ENCODE measurements at regions not wholly inside any gene's neighbourhood (a gene's known extent, or its start where the extent isn't known, plus 50 kb on each side); places are given as distances from the start of the nearest gene placed in this dataset.
A peak's percentile ranks its signal among the peaks of the same experiment; 100 is the strongest.

DNA sequence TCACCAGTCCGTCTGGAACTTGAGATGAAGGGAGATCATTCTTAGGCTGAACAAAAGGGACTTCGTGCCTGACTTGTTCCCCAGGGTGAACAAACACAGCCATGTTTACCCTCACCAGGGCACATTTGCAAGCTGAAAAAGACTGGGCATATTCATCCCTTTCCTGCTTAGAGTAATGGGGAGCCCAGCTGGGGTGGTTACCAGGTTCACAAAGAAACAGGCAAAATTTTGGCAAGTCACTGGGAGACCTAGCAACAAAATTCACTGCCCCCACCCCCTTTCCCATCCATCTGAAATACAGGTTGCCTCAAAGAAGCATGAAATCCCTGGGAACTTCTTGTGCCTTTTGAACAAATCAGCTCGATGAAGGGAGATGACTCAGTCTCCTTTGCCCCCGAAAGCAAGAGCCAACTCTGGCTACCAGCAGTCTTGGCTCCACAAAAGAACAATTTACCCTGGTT is 775.0 kb downstream of the SQOR start:
- no peak overlapping the region for H3K4me3 ChIP-seq
- peak in 3 of 8 experiments; percentile 69 to 88 (median 71) for ATAC-seq (replicated peaks in 6 of 8)
- H3K27ac ChIP-seq, result peak overlapping the region in 1 of 2 donors; percentile 15
- in situ Hi-C loops (cut with MboI; ENCODE audit: low pct_unique_long_range_greater_than_20kb in 2 of 9, low sequenced_read_pairs in 9 of 9, unreplicated experiment in 9 of 9), result no loop called here
- peaks cover 9 to 10% of the 10 kb centered on the region in 2 donors for H3K4me1 ChIP-seq (replicated peaks in 1 of 2)
- 25 to 100% (median 52%) methylated on average over 1 to 4 of the region's 4 CpGs for WGBS, 10 experiments

DNA sequence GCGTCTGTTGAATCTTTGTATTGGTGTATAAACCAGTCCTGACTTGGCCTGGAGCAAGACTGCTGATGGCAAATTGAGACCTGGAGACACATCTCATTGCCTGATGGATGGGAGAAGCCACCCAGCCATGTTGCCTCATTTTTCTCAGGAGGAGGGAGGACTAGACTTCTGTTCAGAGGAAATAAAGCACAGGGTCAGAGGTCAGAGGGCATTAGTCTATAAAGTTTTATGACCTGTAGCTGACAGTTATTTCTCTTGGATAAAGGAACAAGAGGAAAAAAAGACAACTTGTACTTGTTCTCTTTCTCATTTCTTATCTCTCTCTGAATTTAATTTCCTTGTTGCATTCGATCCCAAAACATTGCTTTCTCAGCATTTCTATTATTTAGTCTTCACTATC is 775.9 kb downstream of the SQOR start:
- Histone ChIP-seq H3K27ac (no peak overlapping the region), H3K4me3 (no peak overlapping the region), H3K4me1 (replicated peaks in 1 of 2) (peaks cover 9 to 10% of the 10 kb centered on the region in 2 donors)
- peak in 1 of 8 experiments; percentile 29 for ATAC-seq (replicated peaks in 6 of 8)
- 0 to 91% (median 43%) methylated on average over 1 to 2 of the region's 2 CpGs for WGBS, 10 experiments
- in situ Hi-C loops (cut with MboI; ENCODE audit: low pct_unique_long_range_greater_than_20kb in 2 of 9, low sequenced_read_pairs in 9 of 9, unreplicated experiment in 9 of 9), result no loop called here

DNA sequence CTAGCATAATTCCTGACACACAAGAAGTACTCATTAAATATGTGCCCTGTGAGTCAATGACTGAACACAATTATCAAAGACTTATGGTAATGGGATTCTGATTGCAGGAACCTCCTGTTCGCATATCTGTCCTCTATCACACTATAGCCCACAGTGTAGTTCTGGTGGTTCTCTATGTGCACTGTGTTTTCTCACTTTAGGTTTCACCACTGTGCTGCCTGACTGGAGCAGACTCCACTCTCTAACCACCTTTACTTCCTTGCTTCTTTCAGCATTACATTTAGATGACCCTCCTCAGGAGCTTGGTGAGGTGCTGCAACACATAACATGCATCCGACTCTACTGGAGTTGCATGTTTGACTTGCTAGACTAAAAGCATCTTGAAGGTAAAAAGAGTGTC is 777.1 kb downstream of the SQOR start:
- 50 to 100% (median 96%) methylated on average over 1 to 2 of the region's 2 CpGs; no CpG with 5 or more reads in 2 of the 10 experiments for WGBS, 10 experiments
- in situ Hi-C loops (cut with MboI; ENCODE audit: low pct_unique_long_range_greater_than_20kb in 2 of 9, low sequenced_read_pairs in 9 of 9, unreplicated experiment in 9 of 9), result no loop called here
- Histone ChIP-seq H3K4me3 (no peak overlapping the region), H3K27ac (no peak overlapping the region), H3K4me1 (replicated peaks in 1 of 2) (peaks cover 9 to 10% of the 10 kb centered on the region in 2 donors)
- ATAC-seq (replicated peaks in 6 of 8), result no peak

DNA sequence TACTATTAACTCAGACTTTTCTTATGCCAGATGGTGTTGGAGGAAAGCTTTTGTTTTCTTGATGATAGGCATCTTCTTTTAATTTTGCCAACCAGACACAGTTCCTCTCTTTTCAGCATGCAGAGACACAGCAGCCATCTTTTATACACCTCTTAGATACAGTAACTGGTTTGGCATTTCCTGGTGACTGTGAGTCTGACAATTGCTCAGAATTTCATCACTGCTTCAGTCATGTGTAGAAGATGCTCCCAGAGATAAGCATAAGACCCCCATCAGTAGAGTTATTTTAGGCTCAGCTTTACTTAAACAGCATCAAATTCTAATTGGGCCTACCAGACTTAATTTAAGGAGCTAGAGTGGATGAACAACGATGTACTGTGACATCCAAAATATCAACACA is 779.0 kb downstream of the SQOR start:
- Histone ChIP-seq H3K4me3 (no peak overlapping the region), H3K27ac (no peak overlapping the region), H3K4me1 (replicated peaks in 1 of 2) (peaks cover 9 to 10% of the 10 kb centered on the region in 2 donors)
- peak in 1 of 8 experiments; percentile 57 for ATAC-seq (replicated peaks in 6 of 8)
- 0 to 100% (median 71%) methylated on average over 1 of the region's 1 CpG; no CpG with 5 or more reads in 5 of the 10 experiments for WGBS, 10 experiments
- in situ Hi-C loops (cut with MboI; ENCODE audit: low pct_unique_long_range_greater_than_20kb in 2 of 9, low sequenced_read_pairs in 9 of 9, unreplicated experiment in 9 of 9), result no loop called here

DNA sequence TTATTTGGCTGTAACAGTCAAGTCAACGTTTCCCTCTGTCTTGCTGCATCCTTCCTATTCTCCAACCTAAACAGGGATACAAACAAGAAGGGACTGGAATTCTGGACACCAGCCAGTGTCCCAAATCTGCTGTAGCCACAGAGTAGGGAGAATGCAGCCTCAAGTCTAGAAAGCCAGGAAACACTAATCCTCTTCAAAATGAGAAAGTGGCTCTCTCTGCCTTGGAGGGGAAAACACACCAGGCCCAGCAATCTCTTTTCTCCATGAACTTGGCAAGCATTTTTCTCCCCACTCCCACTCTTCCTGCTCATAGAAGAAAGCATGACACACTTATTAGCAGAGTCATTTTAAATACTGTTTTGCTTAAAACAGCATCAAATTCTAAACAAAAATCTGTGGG is 781.7 kb downstream of the SQOR start:
- no peak overlapping the region for H3K4me3 ChIP-seq
- no peaks in the 10 kb centered on the region for H3K4me1 ChIP-seq (replicated peaks in 1 of 2)
- in situ Hi-C loops (cut with MboI; ENCODE audit: low pct_unique_long_range_greater_than_20kb in 2 of 9, low sequenced_read_pairs in 9 of 9, unreplicated experiment in 9 of 9), result no loop called here
- ATAC-seq (replicated peaks in 6 of 8), result no peak
- H3K27ac ChIP-seq, result no peak overlapping the region
- WGBS, 10 experiments, result 0 to 86% (median 14%) methylated on average over 1 of the region's 1 CpG; no CpG with 5 or more reads in 5 of the 10 experiments

DNA sequence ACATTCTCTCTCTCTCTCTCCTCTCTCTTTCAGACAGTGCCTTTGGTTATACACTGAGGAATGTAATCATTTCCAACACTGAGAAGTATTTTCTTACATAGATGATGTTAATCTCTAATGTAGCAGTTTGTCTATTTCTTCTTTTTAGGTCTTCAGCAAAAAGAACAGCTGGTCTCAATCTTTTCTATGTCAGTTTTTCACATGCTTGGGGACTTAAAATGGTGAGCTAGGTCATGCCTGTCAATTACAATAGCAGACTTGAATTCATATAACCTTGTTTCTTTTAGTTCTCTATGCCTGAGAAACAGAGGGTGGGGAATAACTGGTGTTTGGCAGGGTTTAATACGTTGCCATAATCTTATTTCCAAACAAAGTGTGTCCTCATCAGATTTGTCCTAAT is 786.2 kb downstream of the SQOR start:
- Histone ChIP-seq H3K4me1 (replicated peaks in 1 of 2) (no peaks in the 10 kb centered on the region), H3K27ac (no peak overlapping the region), H3K4me3 (no peak overlapping the region)
- in situ Hi-C loops (cut with MboI; ENCODE audit: low pct_unique_long_range_greater_than_20kb in 2 of 9, low sequenced_read_pairs in 9 of 9, unreplicated experiment in 9 of 9), result no loop called here
- WGBS, 10 experiments, result 0 to 100% (median 64%) methylated on average over 1 of the region's 1 CpG; no CpG with 5 or more reads in 1 of the 10 experiments
- ATAC-seq (replicated peaks in 6 of 8), result no peak

DNA sequence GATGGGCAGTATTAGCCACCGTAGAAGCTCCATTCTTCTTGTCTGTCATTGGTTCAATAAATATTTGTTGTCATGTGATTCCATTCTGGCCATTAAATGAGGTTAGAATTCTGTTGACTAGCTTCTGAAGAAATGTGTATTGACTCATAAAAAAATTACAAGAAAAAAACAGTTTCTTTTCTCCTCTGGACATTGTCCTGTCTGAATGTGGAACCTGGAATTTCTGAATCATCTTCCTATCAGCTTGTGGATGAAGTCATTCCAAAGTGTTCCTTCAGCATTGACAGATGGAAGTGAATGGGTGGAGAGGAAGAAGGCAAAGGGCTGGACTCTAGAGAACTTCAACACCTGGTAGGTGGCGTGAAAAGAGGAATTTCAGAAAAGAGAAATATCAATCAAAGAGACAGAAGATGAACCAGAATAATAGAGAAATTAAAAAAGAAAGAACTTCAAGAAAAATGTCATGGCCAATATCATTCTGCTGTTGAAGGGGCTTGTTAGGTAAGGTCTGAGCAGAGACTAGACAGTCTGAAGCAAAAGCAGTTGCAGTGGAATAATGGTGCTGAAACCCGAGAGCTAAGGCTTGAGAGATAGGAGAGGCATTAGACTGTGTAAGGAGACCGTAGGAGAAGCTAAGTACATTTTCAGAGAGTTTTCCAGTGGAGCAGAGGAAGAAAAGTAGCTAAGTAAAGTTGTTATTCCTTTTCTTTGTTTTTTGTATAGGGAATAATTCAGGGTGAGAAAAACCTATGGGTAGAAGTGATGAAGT is 806.6 kb downstream of the SQOR start:
- ATAC-seq (replicated peaks in 6 of 8), result peak in 2 of 8 experiments; percentile 33 to 39
- WGBS, 10 experiments, result 19 to 100% (median 72%) methylated on average over 1 to 4 of the region's 4 CpGs; no CpG with 5 or more reads in 1 of the 10 experiments

DNA sequence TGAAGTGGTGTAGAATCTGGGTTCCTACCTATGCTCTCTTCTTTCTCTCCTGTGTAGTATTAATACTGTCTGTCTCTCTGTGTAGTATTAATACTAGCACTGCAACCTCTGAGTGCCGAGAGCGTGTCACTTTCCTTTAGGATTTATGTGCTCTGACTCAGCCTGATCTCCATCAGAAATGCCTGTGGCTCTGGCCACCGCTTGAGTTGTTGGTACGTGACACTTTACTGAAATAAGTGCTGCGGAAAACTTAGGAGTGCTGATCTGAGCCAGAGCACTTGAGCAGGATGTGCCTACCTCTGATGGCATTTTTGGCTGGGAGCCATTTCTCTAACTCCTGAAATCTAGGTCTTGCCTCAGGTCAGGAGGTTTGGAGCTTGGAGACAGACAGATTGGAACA is 807.4 kb downstream of the SQOR start:
- WGBS, 10 experiments, result 80 to 100% (median 88%) methylated on average over 1 to 3 of the region's 5 CpGs; no CpG with 5 or more reads in 5 of the 10 experiments
- H3K4me1 ChIP-seq (replicated peaks in 1 of 2), result no peaks in the 10 kb centered on the region
- H3K4me3 ChIP-seq, result no peak overlapping the region
- ATAC-seq (replicated peaks in 6 of 8), result peak in 5 of 8 experiments; percentile 50 to 72 (median 71)
- no peak overlapping the region for H3K27ac ChIP-seq
- in situ Hi-C loops (cut with MboI; ENCODE audit: low pct_unique_long_range_greater_than_20kb in 2 of 9, low sequenced_read_pairs in 9 of 9, unreplicated experiment in 9 of 9), result no loop called here

More for the DNA sequence above, 806.6 kb downstream of the SQOR start:
- Histone ChIP-seq H3K4me1 (replicated peaks in 1 of 2) (no peaks in the 10 kb centered on the region), H3K27ac (no peak overlapping the region), H3K4me3 (no peak overlapping the region)
- in situ Hi-C loops (cut with MboI; ENCODE audit: low pct_unique_long_range_greater_than_20kb in 2 of 9, low sequenced_read_pairs in 9 of 9, unreplicated experiment in 9 of 9), result no loop called here

DNA sequence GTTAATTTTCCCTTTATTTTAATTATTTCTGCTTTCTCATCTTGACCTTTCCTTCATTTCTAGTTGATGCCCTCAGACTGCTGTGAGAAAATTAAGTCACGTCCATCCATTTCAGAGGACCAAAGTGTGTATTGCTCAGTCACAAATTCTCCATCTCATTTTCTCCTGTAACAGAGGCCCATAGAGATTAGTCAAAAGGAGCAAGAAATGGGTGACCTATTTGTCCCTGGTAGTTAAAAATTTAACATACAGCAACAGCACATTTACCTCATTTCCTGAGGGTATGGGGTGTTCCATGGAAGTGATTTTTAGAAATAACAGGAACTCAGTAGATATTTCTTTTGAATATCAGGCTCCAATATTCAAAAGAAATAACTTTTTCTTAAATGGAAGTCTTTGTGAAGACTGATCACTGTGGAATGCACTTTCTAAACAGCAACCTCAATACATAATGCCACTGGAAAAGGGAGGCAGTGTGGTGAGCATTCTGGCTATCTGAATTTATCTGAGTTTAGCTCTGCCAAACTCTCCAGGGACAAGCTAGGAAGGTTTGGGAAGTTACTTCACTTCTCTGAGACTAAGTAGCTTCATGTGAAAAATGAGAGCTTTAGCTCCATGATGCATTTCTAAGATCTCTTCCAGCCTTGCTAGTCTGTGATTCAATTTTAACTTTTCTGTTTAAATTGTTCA is 808.2 kb downstream of the SQOR start:
- H3K4me1 ChIP-seq (replicated peaks in 1 of 2), result no peaks in the 10 kb centered on the region
- no peak overlapping the region for H3K27ac ChIP-seq
- ATAC-seq (replicated peaks in 6 of 8), result no peak
- H3K4me3 ChIP-seq, result no peak overlapping the region
- in situ Hi-C loops (cut with MboI; ENCODE audit: low pct_unique_long_range_greater_than_20kb in 2 of 9, low sequenced_read_pairs in 9 of 9, unreplicated experiment in 9 of 9), result no loop called here
- 18 to 100% (median 78%) methylated on average over 1 of the region's 1 CpG; no CpG with 5 or more reads in 1 of the 10 experiments for WGBS, 10 experiments

DNA sequence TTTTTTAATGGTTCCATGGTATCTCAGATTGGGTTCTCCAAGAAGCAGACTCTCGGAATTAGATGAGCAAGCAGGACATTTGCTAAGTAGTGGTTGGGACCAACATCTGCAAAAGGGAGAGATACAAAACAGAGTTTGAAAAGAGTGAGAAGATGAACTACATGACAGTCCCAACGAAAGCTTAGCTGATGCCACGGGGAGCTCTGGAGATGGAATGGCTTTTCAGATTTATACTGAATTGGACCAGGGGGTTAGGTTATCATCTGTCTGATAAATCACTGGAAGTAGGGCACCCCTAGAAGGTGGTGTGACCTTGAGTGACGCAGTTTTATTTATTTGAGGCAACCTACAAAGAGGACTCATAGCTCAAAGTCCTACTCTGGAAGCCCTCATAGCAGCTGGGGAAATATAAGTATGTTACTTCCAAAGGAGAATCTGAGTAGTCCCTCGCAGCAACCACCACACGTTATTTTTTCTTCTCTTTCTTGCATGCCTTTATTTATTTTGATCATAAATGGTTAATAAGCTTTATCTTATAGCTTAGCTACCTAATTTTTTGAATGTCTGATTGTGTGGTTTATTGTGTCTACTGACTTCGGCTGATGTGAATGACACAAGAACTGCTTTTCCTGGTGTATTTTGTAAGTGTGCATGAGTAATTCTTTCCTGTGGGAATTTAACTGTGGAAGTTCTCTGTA is 815.4 kb downstream of the SQOR start:
- in situ Hi-C loops (cut with MboI; ENCODE audit: low pct_unique_long_range_greater_than_20kb in 2 of 9, low sequenced_read_pairs in 9 of 9, unreplicated experiment in 9 of 9), result no loop called here
- no peak overlapping the region for H3K27ac ChIP-seq
- no peaks in the 10 kb centered on the region for H3K4me1 ChIP-seq (replicated peaks in 1 of 2)
- H3K4me3 ChIP-seq, result no peak overlapping the region
- WGBS, 10 experiments, result 24 to 91% (median 69%) methylated on average over 3 to 7 of the region's 7 CpGs
- ATAC-seq (replicated peaks in 6 of 8), result no peak

DNA sequence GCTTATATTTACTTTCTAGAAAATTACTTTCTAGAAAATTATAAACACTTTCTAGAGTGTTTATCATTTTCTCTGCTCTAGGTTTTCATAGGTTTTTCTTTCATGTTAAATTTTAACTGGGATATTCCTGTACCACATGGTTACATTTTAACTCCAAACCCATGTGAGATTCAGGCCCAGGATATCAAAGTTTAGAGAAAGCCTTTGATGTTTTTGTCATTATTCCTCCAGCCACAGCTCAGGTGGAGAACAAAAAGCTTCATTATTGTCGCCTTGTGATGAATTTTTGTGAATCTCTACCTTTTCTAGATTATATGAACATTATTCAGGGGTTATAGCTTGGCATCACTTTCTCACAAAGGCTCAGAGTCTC is 816.0 kb downstream of the SQOR start:
- no peak for ATAC-seq (replicated peaks in 6 of 8)
- H3K4me3 ChIP-seq, result no peak overlapping the region
- H3K4me1 ChIP-seq (replicated peaks in 1 of 2), result no peaks in the 10 kb centered on the region
- in situ Hi-C loops (cut with MboI; ENCODE audit: low pct_unique_long_range_greater_than_20kb in 2 of 9, low sequenced_read_pairs in 9 of 9, unreplicated experiment in 9 of 9), result no loop called here
- 0 to 89% (median 44%) methylated on average over 1 of the region's 1 CpG; no CpG with 5 or more reads in 4 of the 10 experiments for WGBS, 10 experiments
- H3K27ac ChIP-seq, result no peak overlapping the region

DNA sequence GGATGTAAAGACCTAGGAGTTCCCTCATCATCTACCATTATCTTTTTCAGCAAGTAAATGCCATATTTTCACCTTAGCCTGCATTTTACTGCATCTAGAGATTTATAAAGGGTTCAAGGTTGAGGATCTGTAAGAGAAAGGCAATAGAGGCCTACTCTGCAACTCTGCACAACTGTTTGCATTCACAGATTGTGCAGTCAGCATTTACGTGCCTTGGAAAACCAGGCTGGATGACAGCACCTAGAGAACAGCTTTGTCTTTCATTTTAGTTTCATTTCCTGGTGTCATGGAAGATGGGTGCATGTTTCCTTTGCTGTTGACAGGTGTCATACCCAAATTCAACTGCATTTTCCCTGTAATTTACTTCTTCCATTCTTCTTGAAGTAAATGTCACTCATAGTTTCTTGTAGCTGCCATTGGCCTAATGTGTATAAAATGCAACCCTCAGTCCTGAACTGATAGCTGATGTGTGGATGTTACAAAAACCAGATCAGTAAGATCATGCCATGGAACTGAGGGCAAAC is 817.5 kb downstream of the SQOR start:
- Histone ChIP-seq H3K4me3 (no peak overlapping the region), H3K4me1 (replicated peaks in 1 of 2) (no peaks in the 10 kb centered on the region), H3K27ac (no peak overlapping the region)
- ATAC-seq (replicated peaks in 6 of 8), result no peak
- 0 to 100% (median 50%) methylated on average over 1 of the region's 1 CpG; no CpG with 5 or more reads in 3 of the 10 experiments for WGBS, 10 experiments
- in situ Hi-C loops (cut with MboI; ENCODE audit: low pct_unique_long_range_greater_than_20kb in 2 of 9, low sequenced_read_pairs in 9 of 9, unreplicated experiment in 9 of 9), result no loop called here

DNA sequence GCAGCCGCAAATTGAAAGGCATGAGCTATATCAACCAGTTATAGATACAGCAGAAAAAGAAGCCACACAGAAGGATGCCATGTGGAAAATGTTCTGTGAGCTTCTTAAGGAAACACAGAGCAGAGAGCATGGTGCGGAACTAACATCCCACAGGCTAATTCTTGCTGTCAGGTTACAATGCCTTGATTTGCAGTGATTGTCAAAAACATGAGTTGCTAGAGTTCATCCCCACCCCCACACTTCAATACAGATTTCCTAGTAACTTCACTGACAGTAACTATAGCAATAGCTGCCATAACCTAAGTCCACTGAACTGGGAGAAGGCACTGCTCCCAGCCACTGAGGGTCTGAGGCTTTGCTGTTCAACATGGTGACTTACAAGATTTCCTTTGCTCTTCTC is 821.6 kb downstream of the SQOR start:
- H3K4me3 ChIP-seq, result no peak overlapping the region
- ATAC-seq (replicated peaks in 6 of 8), result peak in 2 of 8 experiments; percentile 17 to 24
- in situ Hi-C loops (cut with MboI; ENCODE audit: low pct_unique_long_range_greater_than_20kb in 2 of 9, low sequenced_read_pairs in 9 of 9, unreplicated experiment in 9 of 9), result no loop called here
- 0 to 100% (median 83%) methylated on average over 1 to 2 of the region's 2 CpGs; no CpG with 5 or more reads in 3 of the 10 experiments for WGBS, 10 experiments
- no peak overlapping the region for H3K27ac ChIP-seq
- peaks cover 0 to 2% of the 10 kb centered on the region in 2 donors for H3K4me1 ChIP-seq (replicated peaks in 1 of 2)

All from motor neuron (in vitro differentiated cells).